Panc1 (cell line): ENCODE measurements at regions not wholly inside any gene's neighbourhood (a gene's known extent, or its start where the extent isn't known, plus 50 kb on each side); places are given as distances from the start of the nearest gene placed in this dataset.

Experiments used
- ATAC-seq: fragments of 200-7000 bp; cut with Tn5 transposase; 2 replicates; pipeline ENCODE4 v1.9.1; 2020; ENCODE audit warnings: mild to moderate bottlenecking, moderate library complexity
- BruUV-seq: library from RNA; stranded (reverse); fragments of 400-500 nt; replicated peaks from 2 replicates; lab custom pipeline; 2021; lab: Mats Ljungman, UMichigan
- CTCF ChIA-PET: fragments of 300-600 bp; sonication (Branson Sonifier 250); formaldehyde crosslinking; loops from one replicate; lab custom pipeline; 2022; ENCODE audit warnings: antibody characterized with exemption; lab: Charles Lee
- POLR2A ChIA-PET: fragments of 300-600 bp; sonication (Branson Sonifier 250); formaldehyde crosslinking; loops from one replicate; lab custom pipeline; 2022; ENCODE audit warnings: antibody characterized with exemption; lab: Charles Lee
- DNase-seq: peaks from one replicate; pipeline ENCODE4 v3.0.0-alpha.2; 2010; ENCODE audit warnings: low read depth, low spot score
- H3K27ac ChIP-seq: 2 replicates; pipeline ENCODE4 v1.5.1; 2011; ENCODE audit warnings: mild to moderate bottlenecking, low read length, inconsistent platforms
- H3K27me3 ChIP-seq: fragments of 200-500 bp; sonication (Bioruptor generic); 2 replicates; pipeline ENCODE4 v1.6.0; 2014; ENCODE audit warnings: low read length, inconsistent platforms; ENCODE audit not compliant: control insufficient read depth, insufficient read depth
- H3K36me3 ChIP-seq: fragments of 200-500 bp; sonication (Bioruptor generic); 2 replicates; pipeline ENCODE4 v1.5.1; 2014; ENCODE audit warnings: inconsistent platforms, mild to moderate bottlenecking, low read length, moderate library complexity; ENCODE audit not compliant: control insufficient read depth, insufficient read depth
- H3K4me1 ChIP-seq: 2 replicates; pipeline ENCODE4 v1.5.1; 2011; ENCODE audit warnings: inconsistent platforms, mild to moderate bottlenecking, low read length, moderate library complexity; ENCODE audit not compliant: control insufficient read depth, insufficient read depth
- H3K4me3 ChIP-seq, 2 experiments: 2 replicates each; pipeline ENCODE4 v1.5.1; 2011 to 2012; ENCODE audit warnings: low read depth in 2 of 2, low read length in 2 of 2, mild to moderate bottlenecking in 2 of 2, inconsistent platforms in 1 of 2, moderate library complexity in 1 of 2
- H3K9me3 ChIP-seq: fragments of 200-500 bp; sonication (Bioruptor generic); 2 replicates; pipeline ENCODE4 v1.5.1; 2014; ENCODE audit warnings: low read depth, mild to moderate bottlenecking, inconsistent platforms, low read length, moderate library complexity; ENCODE audit not compliant: control insufficient read depth, insufficient read depth
- CTCF ChIP-seq: fragments of 450-650 bp; IDR thresholded peaks from 2 replicates; pipeline ENCODE4 v1.5.1; 2017; ENCODE audit warnings: mild to moderate bottlenecking
- POLR2AphosphoS5 ChIP-seq: IDR thresholded peaks from 2 replicates; pipeline ENCODE4 v1.6.1; 2012; ENCODE audit warnings: mild to moderate bottlenecking, low read depth, low read length, moderate library complexity
- REST ChIP-seq, 2 experiments: IDR thresholded peaks; 2 replicates each; pipeline ENCODE4 v1.6.1; 2011 to 2012; ENCODE audit warnings: low read depth in 2 of 2, control low read depth in 1 of 2, low read length in 1 of 2, mild to moderate bottlenecking in 1 of 2, moderate library complexity in 1 of 2; ENCODE audit not compliant: insufficient read depth in 1 of 2
- SIN3A ChIP-seq: IDR thresholded peaks from 2 replicates; pipeline ENCODE4 v1.6.1; 2012; ENCODE audit warnings: low read depth, mild to moderate bottlenecking, low read length, moderate library complexity, borderline replicate concordance; ENCODE audit not compliant: insufficient read depth
- TCF7L2 ChIP-seq: IDR thresholded peaks from 2 replicates; pipeline ENCODE4 v1.6.1; 2011; ENCODE audit warnings: mild to moderate bottlenecking, low read depth, low read length, inconsistent platforms
- in situ Hi-C: cut with HindIII; loops from 2 replicates; pipeline ENCODE4 v1.10.0; 2016; ENCODE audit warnings: low sequenced_read_pairs, low pct_unique_long_range_greater_than_20kb
- intact Hi-C: fragments of 100-400 bp; cut with micrococcal nuclease; formaldehyde crosslinking; loops from one replicate; pipeline ENCODE4 v1.10.0; 2022; ENCODE audit not compliant: unreplicated experiment

DNA sequence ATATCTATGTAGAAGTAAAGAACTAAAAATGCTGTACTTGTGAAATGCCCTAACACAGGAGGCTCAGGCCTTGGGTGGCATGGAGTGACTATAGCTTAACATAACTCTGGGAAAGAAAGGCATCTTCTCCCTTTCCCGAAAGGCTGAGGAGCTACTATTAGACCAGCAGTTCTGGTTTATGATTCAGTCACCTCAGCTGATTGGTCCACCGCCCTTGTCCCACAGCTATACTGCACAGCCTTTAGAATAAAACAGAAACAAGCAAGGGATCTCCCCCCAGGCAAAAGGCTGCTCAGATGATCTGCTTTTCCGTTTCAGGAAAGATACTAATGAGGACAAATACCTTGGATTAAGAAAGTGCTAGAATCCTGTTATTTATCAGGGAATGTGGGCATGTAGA lies 171.3 kb downstream of the SNCA start:
- in situ Hi-C loops, result no loop called here
- ATAC-seq (no peak), DNase-seq (no peak)
- H3K27me3 ChIP-seq, result no peaks in the 10 kb centered on the region
- BruUV-seq, result no TSS peak
- no peak for TF ChIP-seq CTCF
- no peak for TF ChIP-seq REST (IDR thresholded peaks at IDR 0.05; ENCODE audit: insufficient read depth in 1 of 2, low read depth in 2 of 2, low read length in 1 of 2)
- no peak for TF ChIP-seq POLR2AphosphoS5
- TF ChIP-seq TCF7L2, result no peak
- no peak for TF ChIP-seq SIN3A
- intact Hi-C loops, result no loop called here
- no peaks in the 10 kb centered on the region for H3K36me3 ChIP-seq
- ChIA-PET POLR2A (no interaction called here), CTCF (no interaction called here)
- H3K27ac ChIP-seq, result no peak overlapping the region
- no peaks in the 10 kb centered on the region for H3K9me3 ChIP-seq
- H3K4me1 ChIP-seq, result no peaks in the 10 kb centered on the region
- H3K4me3 ChIP-seq, result no peak overlapping the region

- no peaks in the 10 kb centered on the region for H3K9me3 ChIP-seq
- H3K27me3 ChIP-seq, result no peaks in the 10 kb centered on the region
- H3K4me1 ChIP-seq, result no peaks in the 10 kb centered on the region
- ATAC-seq, result no peak
- no peak for DNase-seq
- no peak overlapping the region for H3K27ac ChIP-seq
- CTCF ChIA-PET, result no interaction called here
- POLR2A ChIA-PET, result no interaction called here
- TF ChIP-seq SIN3A (no peak), TCF7L2 (no peak), CTCF (no peak), REST (IDR thresholded peaks at IDR 0.05; ENCODE audit: insufficient read depth in 1 of 2, low read depth in 2 of 2, low read length in 1 of 2) (no peak), POLR2AphosphoS5 (no peak)
- intact Hi-C loops, result no loop called here
- H3K36me3 ChIP-seq, result no peaks in the 10 kb centered on the region
- in situ Hi-C loops, result no loop called here
- no peak overlapping the region for H3K4me3 ChIP-seq
- BruUV-seq, result no TSS peak
Measured at GRCh38 chr4:89664521-89664920, 172.4 kb downstream of the SNCA start.
